GM12801 (cell line): ENCODE measurements at regions not wholly inside any gene's neighbourhood (a gene's known extent, or its start where the extent isn't known, plus 50 kb on each side); places are given as distances from the start of the nearest gene placed in this dataset.

Experiments used
- TF ChIP-seq, protein P1 (sequence below): IDR thresholded peaks from one replicate; pipeline ENCODE4 v1.5.1; 2011; ENCODE audit warnings: control low read depth; ENCODE audit not compliant: insufficient read length; ENCODE audit errors: extremely low read depth

DNA sequence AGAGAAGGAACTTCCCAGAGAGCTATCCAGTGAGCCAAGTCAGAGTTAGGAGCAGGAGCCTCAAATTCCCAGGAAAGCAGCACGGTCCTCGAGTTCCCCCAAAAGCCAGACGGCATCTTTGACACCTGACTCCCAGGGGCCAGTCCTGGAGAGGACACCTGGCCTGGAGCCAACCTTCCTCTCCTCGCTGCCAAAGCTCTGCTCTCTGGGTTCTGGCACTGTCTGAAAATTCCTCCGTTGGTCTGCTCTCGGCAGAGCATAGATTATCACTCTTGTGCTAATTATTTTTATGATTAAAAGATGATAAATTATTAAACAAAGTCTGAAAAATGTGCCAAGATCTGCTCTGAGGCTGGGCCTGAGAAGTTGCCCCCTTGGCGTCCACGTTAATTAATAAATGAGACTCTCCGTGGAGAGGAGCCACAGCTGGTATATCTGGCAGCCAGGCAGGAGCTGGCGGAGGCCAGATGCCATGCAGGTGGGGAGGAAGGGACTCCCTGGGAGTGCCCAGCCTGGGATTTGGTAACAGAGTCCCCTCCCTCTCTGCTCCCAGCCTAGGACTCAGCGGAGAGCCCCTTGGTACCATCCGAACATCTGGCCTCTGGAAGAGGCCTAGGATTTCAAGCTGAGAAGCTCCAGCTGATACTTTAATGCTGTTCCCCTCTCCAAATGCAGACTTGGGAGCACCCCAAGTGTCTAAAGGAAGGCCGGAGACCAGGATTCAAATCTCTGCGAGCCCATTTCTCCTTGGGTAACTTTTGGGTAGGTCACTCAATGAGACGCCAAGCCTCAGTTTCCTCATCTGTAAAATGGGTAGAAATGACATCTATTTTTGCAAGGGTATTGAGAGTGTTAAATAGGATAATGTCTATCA lies 163.7 kb upstream of the POU3F1 start:
- TF ChIP-seq, protein P1, sequence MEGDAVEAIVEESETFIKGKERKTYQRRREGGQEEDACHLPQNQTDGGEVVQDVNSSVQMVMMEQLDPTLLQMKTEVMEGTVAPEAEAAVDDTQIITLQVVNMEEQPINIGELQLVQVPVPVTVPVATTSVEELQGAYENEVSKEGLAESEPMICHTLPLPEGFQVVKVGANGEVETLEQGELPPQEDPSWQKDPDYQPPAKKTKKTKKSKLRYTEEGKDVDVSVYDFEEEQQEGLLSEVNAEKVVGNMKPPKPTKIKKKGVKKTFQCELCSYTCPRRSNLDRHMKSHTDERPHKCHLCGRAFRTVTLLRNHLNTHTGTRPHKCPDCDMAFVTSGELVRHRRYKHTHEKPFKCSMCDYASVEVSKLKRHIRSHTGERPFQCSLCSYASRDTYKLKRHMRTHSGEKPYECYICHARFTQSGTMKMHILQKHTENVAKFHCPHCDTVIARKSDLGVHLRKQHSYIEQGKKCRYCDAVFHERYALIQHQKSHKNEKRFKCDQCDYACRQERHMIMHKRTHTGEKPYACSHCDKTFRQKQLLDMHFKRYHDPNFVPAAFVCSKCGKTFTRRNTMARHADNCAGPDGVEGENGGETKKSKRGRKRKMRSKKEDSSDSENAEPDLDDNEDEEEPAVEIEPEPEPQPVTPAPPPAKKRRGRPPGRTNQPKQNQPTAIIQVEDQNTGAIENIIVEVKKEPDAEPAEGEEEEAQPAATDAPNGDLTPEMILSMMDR: no peak

- TF ChIP-seq, protein P1: no peak
These were observed 162.4 kb upstream of the POU3F1 start for GRCh38 chr1:38208716-38209632.

GRCh38 chr1:38207906-38208305 lies 161.3 kb upstream of the POU3F1 start:
- TF ChIP-seq, protein P1: no peak

- TF ChIP-seq, protein P1: no peak
These were observed 160.7 kb upstream of the POU3F1 start for GRCh38 chr1:38207275-38207674.

GRCh38 chr1:38204698-38205097 lies 158.1 kb upstream of the POU3F1 start:
- TF ChIP-seq, protein P1: no peak

- TF ChIP-seq, protein P1: no peak
These were observed 156.8 kb upstream of the POU3F1 start for GRCh38 chr1:38203441-38203840.

DNA sequence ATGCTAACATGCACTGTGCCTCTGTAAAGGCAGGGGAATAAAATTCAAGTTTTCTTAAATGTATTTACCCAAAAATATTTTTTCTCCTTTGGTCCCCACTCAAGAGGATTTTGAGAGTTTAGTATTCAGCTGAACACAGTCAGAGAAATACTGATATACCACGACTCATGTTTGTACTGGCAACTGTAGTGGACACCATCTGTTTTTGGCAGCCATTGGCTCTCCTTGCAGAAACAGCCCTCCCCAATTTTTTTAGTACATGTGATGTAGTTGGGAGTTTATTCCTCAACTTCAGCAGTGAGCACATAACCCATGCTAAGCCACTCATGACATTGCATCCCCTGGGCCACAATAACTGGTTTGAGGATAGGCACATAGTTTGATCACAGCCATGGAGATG lies 154.8 kb upstream of the POU3F1 start:
- TF ChIP-seq, protein P1: no peak
